ENCODE measurements at regions not wholly inside any gene's neighbourhood (a gene's known extent, or its start where the extent isn't known, plus 50 kb on each side); places are given as distances from the start of the nearest gene placed in this dataset.

- TF ChIP-seq CTCF (IDR thresholded peaks at IDR 0.05; ENCODE audit: borderline replicate concordance, extremely low read depth, low read length, poor library complexity, severe bottlenecking) (peak; percentile 6), EZH2 (IDR thresholded peaks at IDR 0.05; ENCODE audit: borderline replicate concordance, low read depth, low read length, severe bottlenecking) (no peak)
Measured at GRCh38 chr2:437756-438393, 150.0 kb upstream of the ALKAL2 start.
